ENCODE measurements at regions not wholly inside any gene's neighbourhood (a gene's known extent, or its start where the extent isn't known, plus 50 kb on each side); places are given as distances from the start of the nearest gene placed in this dataset.

- Histone ChIP-seq H3K27me3 (ENCODE audit: control insufficient read depth, extremely low read depth, insufficient read depth, low read length) (no peaks in the 10 kb centered on the region), H3K4me1 (ENCODE audit: control insufficient read depth, extremely low read depth, insufficient read depth, low read length) (peaks cover 18% of the 10 kb centered on the region), H3K9ac (ENCODE audit: control insufficient read depth, extremely low read depth, insufficient read depth, low read length) (no peak overlapping the region), H3K4me2 (ENCODE audit: control insufficient read depth, extremely low read depth, insufficient read depth, low read depth, low read length) (no peak overlapping the region), H4K20me1 (ENCODE audit: control insufficient read depth, extremely low read depth, insufficient read depth, low read length) (no peaks in the 10 kb centered on the region), H3K36me3 (ENCODE audit: control insufficient read depth in 2 of 2, extremely low read depth in 1 of 2, insufficient read depth in 2 of 2, low read length in 2 of 2) (no peaks in the 10 kb centered on the region), H3K9me1 (ENCODE audit: control insufficient read depth, extremely low read depth, insufficient read depth, low read length) (no peaks in the 10 kb centered on the region), H3K9me3 (ENCODE audit: control insufficient read depth, low read depth, low read length) (peaks cover 2% of the 10 kb centered on the region), H3K27ac (ENCODE audit: control insufficient read depth, insufficient read depth, low read length) (no peak overlapping the region), H3K4me3 (ENCODE audit: control insufficient read depth in 2 of 3, extremely low read depth in 1 of 3, insufficient read depth in 2 of 3, low read depth in 1 of 3, low read length in 3 of 3) (no peak overlapping the region), H3K79me2 (ENCODE audit: control insufficient read depth, insufficient read depth, low read length) (no peaks in the 10 kb centered on the region), H2AFZ (ENCODE audit: control insufficient read depth, low read length) (no peak overlapping the region)
- no peak for TF ChIP-seq EZH2 (IDR thresholded peaks at IDR 0.05; ENCODE audit: low read length)
- no peak for TF ChIP-seq CTCF (optimal IDR thresholded peaks at IDR 0.05 in 1 of 3, IDR thresholded peaks at IDR 0.05 in 1 of 3, conservative IDR thresholded peaks at IDR 0.05 in 1 of 3; ENCODE audit: extremely low read depth in 1 of 3, insufficient read depth in 2 of 3, low read length in 3 of 3)
- dilution Hi-C loops (cut with MboI; ENCODE audit: extremely low pct_ligation_motif_present, low sequenced_read_pairs) = no loop called here
- DNase-seq (ENCODE audit: low read depth, low spot score) = no peak
- no peak for FAIRE-seq
Observed at GRCh38 chr1:235022981-235023710, 105.5 kb downstream of the TOMM20 start.

- no peaks in the 10 kb centered on the region for H3K79me2 ChIP-seq (ENCODE audit: control insufficient read depth, insufficient read depth, low read length)
- no peak overlapping the region for H3K4me2 ChIP-seq (ENCODE audit: control insufficient read depth, extremely low read depth, insufficient read depth, low read depth, low read length)
- no peak overlapping the region for H3K4me3 ChIP-seq (ENCODE audit: control insufficient read depth in 2 of 3, extremely low read depth in 1 of 3, insufficient read depth in 2 of 3, low read depth in 1 of 3, low read length in 3 of 3)
- no peak overlapping the region for H3K9ac ChIP-seq (ENCODE audit: control insufficient read depth, extremely low read depth, insufficient read depth, low read length)
- no peaks in the 10 kb centered on the region for H3K27me3 ChIP-seq (ENCODE audit: control insufficient read depth, extremely low read depth, insufficient read depth, low read length)
- no peaks in the 10 kb centered on the region for H4K20me1 ChIP-seq (ENCODE audit: control insufficient read depth, extremely low read depth, insufficient read depth, low read length)
- dilution Hi-C loops (cut with MboI; ENCODE audit: extremely low pct_ligation_motif_present, low sequenced_read_pairs) = no loop called here
- H3K9me3 ChIP-seq (ENCODE audit: control insufficient read depth, low read depth, low read length) = no peaks in the 10 kb centered on the region
- DNase-seq (ENCODE audit: low read depth, low spot score) (no peak), FAIRE-seq (no peak)
- H3K36me3 ChIP-seq (ENCODE audit: control insufficient read depth in 2 of 2, extremely low read depth in 1 of 2, insufficient read depth in 2 of 2, low read length in 2 of 2) = no peaks in the 10 kb centered on the region
- no peaks in the 10 kb centered on the region for H3K9me1 ChIP-seq (ENCODE audit: control insufficient read depth, extremely low read depth, insufficient read depth, low read length)
- no peak overlapping the region for H2AFZ ChIP-seq (ENCODE audit: control insufficient read depth, low read length)
- H3K27ac ChIP-seq (ENCODE audit: control insufficient read depth, insufficient read depth, low read length) = no peak overlapping the region
- TF ChIP-seq CTCF (optimal IDR thresholded peaks at IDR 0.05 in 1 of 3, IDR thresholded peaks at IDR 0.05 in 1 of 3, conservative IDR thresholded peaks at IDR 0.05 in 1 of 3; ENCODE audit: extremely low read depth in 1 of 3, insufficient read depth in 2 of 3, low read length in 3 of 3) (no peak), EZH2 (IDR thresholded peaks at IDR 0.05; ENCODE audit: low read length) (no peak)
- peaks cover 25% of the 10 kb centered on the region for H3K4me1 ChIP-seq (ENCODE audit: control insufficient read depth, extremely low read depth, insufficient read depth, low read length)
Observed at GRCh38 chr1:235022341-235022980, 106.2 kb downstream of the TOMM20 start.
